Vagina (tissue), 2 donors: ENCODE measurements at regions not wholly inside any gene's neighbourhood (a gene's known extent, or its start where the extent isn't known, plus 50 kb on each side); places are given as distances from the start of the nearest gene placed in this dataset.

Source experiments
- DNase-seq, 2 donors: peaks; one replicate each; pipeline ENCODE4 v3.0.0-alpha.2; 2017; ENCODE audit errors: extremely low spot score in 2 of 2
- H3K27ac ChIP-seq: fragments of 200-600 bp; sonication (generic); one replicate; pipeline ENCODE4 v1.5.1; 2019
- H3K27me3 ChIP-seq: fragments of 200-600 bp; sonication (generic); one replicate; pipeline ENCODE4 v1.5.1; 2019
- H3K36me3 ChIP-seq, 2 donors: fragments of 200-600 bp; sonication (generic); one replicate each; pipeline ENCODE4 v1.5.1; 2017 to 2019
- H3K4me1 ChIP-seq: fragments of 200-600 bp; sonication (generic); one replicate; pipeline ENCODE4 v1.5.1; 2019
- H3K4me3 ChIP-seq, 2 donors: fragments of 200-600 bp; sonication (generic); 1 replicate in 1 of 2; 2 replicates in 1 of 2; pipeline ENCODE4 v1.5.1; 2016 to 2019
- H3K9me3 ChIP-seq: fragments of 200-600 bp; sonication (generic); one replicate; pipeline ENCODE4 v1.5.1; 2019
- CTCF ChIP-seq, 3 experiments: fragments of 450-650 bp in 2 of 3; fragments of 200-600 bp in 1 of 3; sonication (generic) in 1 of 3; IDR thresholded peaks; one replicate each; pipeline ENCODE4 v1.5.1; 2017 to 2019; ENCODE audit warnings: antibody characterized with exemption in 3 of 3, mild to moderate bottlenecking in 2 of 3, moderate library complexity in 2 of 3
- POLR2A ChIP-seq, 2 donors: fragments of 450-650 bp; IDR thresholded peaks; one replicate each; pipeline ENCODE4 v1.6.1; 2017; ENCODE audit warnings: antibody characterized with exemption in 2 of 2, mild to moderate bottlenecking in 2 of 2, moderate library complexity in 2 of 2
- POLR2AphosphoS5 ChIP-seq, 2 donors: sonication (generic); formaldehyde crosslinking; IDR thresholded peaks; one replicate each; pipeline ENCODE4 v1.9.0; 2017; ENCODE audit warnings: antibody characterized with exemption in 2 of 2, mild to moderate bottlenecking in 2 of 2, low read depth in 1 of 2; ENCODE audit not compliant: insufficient read depth in 1 of 2
- intact Hi-C: fragments of 100-400 bp; cut with DNase I; formaldehyde crosslinking; loops from one replicate; pipeline ENCODE4 v1.15.1; 2023

GRCh38 chr2:236658974-236659757 is 89.5 kb downstream of the ACKR3 start:
- no peaks in the 10 kb centered on the region for H3K36me3 ChIP-seq
- peak; percentile 40 to 86 for DNase-seq
- H3K27ac ChIP-seq: peak overlapping the region; percentile 0
- no peaks in the 10 kb centered on the region for H3K9me3 ChIP-seq
- H3K4me3 ChIP-seq: no peak overlapping the region
- H3K27me3 ChIP-seq: no peaks in the 10 kb centered on the region
- intact Hi-C loops: no loop called here
- TF ChIP-seq POLR2A (IDR thresholded peaks at IDR 0.05) (no peak), POLR2AphosphoS5 (IDR thresholded peaks at IDR 0.05; ENCODE audit: insufficient read depth in 1 of 2, low read depth in 1 of 2) (no peak), CTCF (IDR thresholded peaks at IDR 0.05) (no peak)
- peaks cover 52% of the 10 kb centered on the region for H3K4me1 ChIP-seq

DNA sequence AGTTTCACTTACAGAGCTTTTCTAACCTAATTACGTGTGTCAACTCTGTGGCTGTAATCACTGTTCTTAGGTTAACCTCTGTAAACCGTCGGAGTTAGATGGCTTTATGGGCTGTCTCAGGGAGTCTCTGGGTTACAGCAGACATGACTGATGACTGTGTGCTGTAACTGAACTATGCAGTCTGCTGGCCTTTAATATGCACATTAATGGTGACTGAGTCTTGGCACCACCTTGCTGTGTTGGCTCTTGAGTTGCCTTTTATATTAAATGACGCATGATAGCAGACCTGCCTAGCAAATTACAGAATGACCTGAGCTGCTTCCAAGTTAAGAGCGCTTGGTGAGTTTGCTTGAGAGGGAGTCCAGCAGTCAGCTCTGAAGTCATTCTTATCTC is 90.1 kb downstream of the ACKR3 start:
- Histone ChIP-seq H3K27me3 (no peaks in the 10 kb centered on the region), H3K27ac (no peak overlapping the region), H3K4me1 (peaks cover 51% of the 10 kb centered on the region), H3K4me3 (no peak overlapping the region), H3K9me3 (no peaks in the 10 kb centered on the region), H3K36me3 (no peaks in the 10 kb centered on the region)
- intact Hi-C loops: no loop called here
- no peak for TF ChIP-seq POLR2A (IDR thresholded peaks at IDR 0.05)
- peak in 1 of 2 donors; percentile 84 for TF ChIP-seq POLR2AphosphoS5 (IDR thresholded peaks at IDR 0.05; ENCODE audit: insufficient read depth in 1 of 2, low read depth in 1 of 2)
- peak; percentile 28 to 94 for DNase-seq

DNA sequence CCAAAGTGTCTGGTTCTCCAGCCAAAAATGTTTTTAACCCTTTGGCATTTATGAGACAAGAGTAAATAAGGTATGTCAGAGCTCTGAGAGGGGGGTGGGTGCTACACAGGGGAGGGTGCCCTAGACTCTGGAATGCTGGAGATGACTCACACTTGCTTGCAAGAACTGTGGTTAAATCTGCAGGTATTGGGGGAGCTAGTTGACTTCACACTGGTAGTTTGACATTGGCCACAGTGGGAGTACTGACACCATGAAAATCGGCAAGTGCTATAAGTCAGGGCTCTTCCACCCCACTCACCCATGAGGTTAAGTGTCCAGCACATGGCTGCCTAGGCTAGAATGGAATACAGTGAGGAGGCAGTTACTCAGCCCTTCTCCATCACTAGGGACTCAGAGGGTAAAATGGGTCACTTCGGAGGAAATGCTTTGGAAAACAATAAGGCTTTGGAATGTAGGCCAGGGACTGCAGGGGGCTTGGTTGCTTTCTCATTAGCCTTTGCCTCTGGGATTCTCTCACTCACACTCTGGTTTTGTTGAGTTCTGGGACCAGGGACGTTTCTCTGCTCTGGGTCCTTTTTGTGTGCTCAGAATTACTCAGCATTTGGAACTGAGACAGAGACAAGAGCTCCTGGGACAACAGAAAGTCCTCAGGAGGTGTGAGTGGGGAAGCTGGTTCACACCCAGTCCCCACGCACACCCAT is 91.6 kb downstream of the ACKR3 start:
- H3K4me3 ChIP-seq: no peak overlapping the region
- no peaks in the 10 kb centered on the region for H3K27me3 ChIP-seq
- H3K27ac ChIP-seq: peak overlapping the region; percentile 67
- intact Hi-C loops: no loop called here
- H3K9me3 ChIP-seq: no peaks in the 10 kb centered on the region
- no peaks in the 10 kb centered on the region for H3K36me3 ChIP-seq
- DNase-seq: peak in 1 of 2 donors; percentile 84
- peaks cover 51% of the 10 kb centered on the region for H3K4me1 ChIP-seq
- TF ChIP-seq CTCF (IDR thresholded peaks at IDR 0.05) (no peak), POLR2AphosphoS5 (IDR thresholded peaks at IDR 0.05; ENCODE audit: insufficient read depth in 1 of 2, low read depth in 1 of 2) (no peak), POLR2A (IDR thresholded peaks at IDR 0.05) (no peak)

- intact Hi-C loops: no loop called here
- Histone ChIP-seq H3K27ac (peak overlapping the region; percentile 67), H3K27me3 (no peaks in the 10 kb centered on the region), H3K9me3 (no peaks in the 10 kb centered on the region), H3K36me3 (no peaks in the 10 kb centered on the region), H3K4me3 (no peak overlapping the region), H3K4me1 (peaks cover 51% of the 10 kb centered on the region)
- TF ChIP-seq POLR2AphosphoS5 (IDR thresholded peaks at IDR 0.05; ENCODE audit: insufficient read depth in 1 of 2, low read depth in 1 of 2): no peak
- no peak for TF ChIP-seq POLR2A (IDR thresholded peaks at IDR 0.05)
- no peak for TF ChIP-seq CTCF (IDR thresholded peaks at IDR 0.05)
- peak in 1 of 2 donors; percentile 86 for DNase-seq
Observed at GRCh38 chr2:236661762-236662110, 92.1 kb downstream of the ACKR3 start.

DNA sequence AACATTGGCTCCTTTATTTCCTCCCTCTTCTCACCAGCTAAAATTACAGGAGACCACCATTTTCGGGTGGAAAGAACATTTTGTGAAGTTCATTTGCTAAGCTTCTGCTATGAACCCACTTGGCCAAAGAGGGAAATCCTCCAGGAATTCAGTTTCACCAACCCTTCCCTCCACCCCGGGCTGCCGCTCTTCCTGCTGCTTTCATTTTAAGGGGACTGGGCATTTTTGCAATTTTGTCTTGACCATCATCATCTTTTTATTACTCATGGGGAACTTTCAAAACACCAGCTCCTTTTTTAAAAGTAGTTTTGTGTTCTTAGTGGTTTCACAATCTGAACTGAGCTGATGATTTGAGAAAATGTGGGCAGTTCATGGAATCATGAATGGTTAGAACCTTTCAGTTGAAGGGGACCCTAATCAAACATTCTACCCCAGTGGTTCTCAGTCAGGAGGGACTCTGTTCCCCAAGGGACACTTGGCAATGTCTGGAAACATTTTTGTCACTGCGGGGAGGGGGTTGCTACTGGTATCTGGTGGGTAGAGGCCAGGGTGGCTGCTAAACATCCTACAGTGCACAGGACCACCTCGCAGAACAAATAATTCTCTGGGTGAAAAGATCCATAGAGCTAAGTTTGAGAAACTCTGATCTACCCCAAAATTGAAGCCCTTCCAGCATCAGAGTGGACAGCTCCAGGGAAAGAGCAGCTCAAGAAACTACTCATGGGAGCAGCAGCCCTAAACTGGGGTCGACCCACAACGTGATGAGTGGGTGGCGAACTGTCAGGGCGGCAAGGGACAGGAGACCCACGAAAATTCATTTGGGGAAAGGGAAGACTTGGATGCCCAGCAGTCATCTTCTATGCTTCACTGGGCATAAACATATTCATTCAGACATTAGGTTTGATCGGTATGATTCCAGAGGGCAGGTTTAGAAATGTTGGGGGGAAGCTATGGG is 92.9 kb downstream of the ACKR3 start:
- TF ChIP-seq POLR2A (IDR thresholded peaks at IDR 0.05) (no peak), CTCF (IDR thresholded peaks at IDR 0.05) (no peak), POLR2AphosphoS5 (IDR thresholded peaks at IDR 0.05; ENCODE audit: insufficient read depth in 1 of 2, low read depth in 1 of 2) (no peak)
- DNase-seq: peak; percentile 49 to 84
- no peaks in the 10 kb centered on the region for H3K9me3 ChIP-seq
- H3K4me1 ChIP-seq: peaks cover 51% of the 10 kb centered on the region
- H3K36me3 ChIP-seq: no peaks in the 10 kb centered on the region
- no peaks in the 10 kb centered on the region for H3K27me3 ChIP-seq
- intact Hi-C loops: no loop called here
- H3K4me3 ChIP-seq: no peak overlapping the region
- peak overlapping the region; percentile 67 for H3K27ac ChIP-seq
